ENCODE measurements at regions not wholly inside any gene's neighbourhood (a gene's known extent, or its start where the extent isn't known, plus 50 kb on each side); places are given as distances from the start of the nearest gene placed in this dataset.

DNA sequence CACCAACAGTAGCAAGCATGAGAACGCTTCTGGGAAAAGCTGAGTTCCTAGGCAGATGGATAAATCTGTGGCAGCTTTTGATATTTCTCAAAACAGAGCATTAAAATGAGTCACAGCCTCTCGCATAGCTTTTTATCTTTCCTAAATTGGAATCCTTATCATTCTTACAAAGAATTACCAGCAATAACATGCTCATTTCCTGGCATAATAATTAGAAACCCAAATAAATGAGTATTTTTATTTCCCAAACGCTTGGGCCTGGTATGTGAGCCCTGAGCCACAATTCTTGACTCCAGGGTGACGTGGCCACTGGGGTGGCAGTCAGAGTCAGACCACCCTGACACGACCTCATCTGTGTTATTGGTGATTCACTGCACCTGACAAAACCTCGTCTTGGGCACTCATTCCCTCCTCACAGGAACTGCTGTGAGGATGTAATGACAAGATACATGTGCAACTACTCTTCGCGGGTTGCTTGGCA, 210.7 kb downstream of the ARL4C start:
- Histone ChIP-seq H3K56ac (ENCODE audit: insufficient read length, low read depth, low read length) (no peak overlapping the region), H3K27ac (ENCODE audit: insufficient read length, low read depth, low read length) (no peak overlapping the region), H3K4me2 (ENCODE audit: insufficient read depth, insufficient read length, low read length) (no peak overlapping the region), H3K23me2 (ENCODE audit: insufficient read length, low read depth, low read length, poor library complexity, severe bottlenecking) (no peaks in the 10 kb centered on the region), H2AFZ (ENCODE audit: low read length) (no peak overlapping the region), H4K91ac (ENCODE audit: insufficient read length, low read depth, low read length) (no peak overlapping the region), H3K23ac (ENCODE audit: insufficient read length, low read depth, low read length) (no peak overlapping the region), H4K5ac (ENCODE audit: insufficient read length, low read depth, low read length) (no peak overlapping the region), H3K9me3 (ENCODE audit: control insufficient read depth, low read depth, low read length) (no peaks in the 10 kb centered on the region), H2BK5ac (ENCODE audit: insufficient read length, low read length) (no peak overlapping the region), H2BK12ac (ENCODE audit: insufficient read length, low read depth, low read length) (no peak overlapping the region), H3K14ac (ENCODE audit: insufficient read depth, low read length) (no peak overlapping the region; the same call in 1 of the 2 replicates), H3K4ac (ENCODE audit: low read depth, low read length) (no peak overlapping the region), H3K79me2 (ENCODE audit: insufficient read depth, low read length) (no peaks in the 10 kb centered on the region), H3K9ac (ENCODE audit: extremely low read depth, insufficient read length, low read length) (no peak overlapping the region), H2BK120ac (ENCODE audit: low read depth, low read length, poor library complexity, severe bottlenecking) (no peak overlapping the region), H4K20me1 (ENCODE audit: control insufficient read depth, insufficient read depth, insufficient read length) (no peaks in the 10 kb centered on the region), H2AK5ac (ENCODE audit: insufficient read length, low read length) (no peak overlapping the region), H3T11ph (ENCODE audit: low read length) (no peak overlapping the region), H3K18ac (ENCODE audit: insufficient read length, low read depth, low read length) (no peak overlapping the region), H3K27me3 (ENCODE audit: insufficient read depth, low read length) (no peaks in the 10 kb centered on the region), H4K8ac (replicated peaks; ENCODE audit: insufficient read length, low read depth, low read length) (no peak overlapping the region), H3K79me1 (ENCODE audit: insufficient read depth, low read depth, low read length, poor library complexity, severe bottlenecking) (no peaks in the 10 kb centered on the region), H3K4me1 (ENCODE audit: insufficient read depth, low read length) (no peaks in the 10 kb centered on the region), H2BK20ac (ENCODE audit: low read depth, low read length, poor library complexity, severe bottlenecking) (no peak overlapping the region), H2BK15ac (ENCODE audit: low read depth, low read length) (no peak overlapping the region)
- peaks cover 9% of the 10 kb centered on the region for H3K27me3 Mint-ChIP-seq (ENCODE audit: low read depth)
- no peaks in the 10 kb centered on the region for H3K9me3 Mint-ChIP-seq
- H3K4me3 Mint-ChIP-seq, result no peak overlapping the region
- no peak for DNase-seq
- no peak for TF ChIP-seq CTCF (conservative IDR thresholded peaks at IDR 0.05)
- H3K4me1 Mint-ChIP-seq, result peaks cover 7 to 13% of the 10 kb centered on the region in 2 experiments
- H3K36me3 Mint-ChIP-seq (ENCODE audit: insufficient read depth in 1 of 3, low read depth in 3 of 3), result no peaks in the 10 kb centered on the region
- H3K27ac Mint-ChIP-seq, result no peak overlapping the region
- no CpG with 5 or more reads among the region's 8 CpGs for WGBS (ENCODE audit: extremely low coverage, insufficient read length, low lambda C conversion rate)

Data from H9 (cell line).